GM13976 (cell line): ENCODE measurements at regions not wholly inside any gene's neighbourhood (a gene's known extent, or its start where the extent isn't known, plus 50 kb on each side); places are given as distances from the start of the nearest gene placed in this dataset.

Experiments used
- DNase-seq: peaks from one replicate; pipeline ENCODE4 v3.0.0; 2012; ENCODE audit warnings: low spot score
- in situ Hi-C: fragments of 300-500 bp; cut with MboI; formaldehyde crosslinking; loops from one replicate; pipeline ENCODE4 v1.12.0; 2022; ENCODE audit warnings: low sequenced_read_pairs, mixed read lengths, inconsistent platforms; ENCODE audit not compliant: unreplicated experiment
- TF ChIP-seq, protein P1 (sequence below): IDR thresholded peaks from 2 replicates; pipeline ENCODE4 v1.5.1; 2012; ENCODE audit warnings: borderline replicate concordance, mild to moderate bottlenecking; ENCODE audit not compliant: insufficient read depth; ENCODE audit errors: extremely low read depth, missing control alignments, control extremely low read depth

DNA sequence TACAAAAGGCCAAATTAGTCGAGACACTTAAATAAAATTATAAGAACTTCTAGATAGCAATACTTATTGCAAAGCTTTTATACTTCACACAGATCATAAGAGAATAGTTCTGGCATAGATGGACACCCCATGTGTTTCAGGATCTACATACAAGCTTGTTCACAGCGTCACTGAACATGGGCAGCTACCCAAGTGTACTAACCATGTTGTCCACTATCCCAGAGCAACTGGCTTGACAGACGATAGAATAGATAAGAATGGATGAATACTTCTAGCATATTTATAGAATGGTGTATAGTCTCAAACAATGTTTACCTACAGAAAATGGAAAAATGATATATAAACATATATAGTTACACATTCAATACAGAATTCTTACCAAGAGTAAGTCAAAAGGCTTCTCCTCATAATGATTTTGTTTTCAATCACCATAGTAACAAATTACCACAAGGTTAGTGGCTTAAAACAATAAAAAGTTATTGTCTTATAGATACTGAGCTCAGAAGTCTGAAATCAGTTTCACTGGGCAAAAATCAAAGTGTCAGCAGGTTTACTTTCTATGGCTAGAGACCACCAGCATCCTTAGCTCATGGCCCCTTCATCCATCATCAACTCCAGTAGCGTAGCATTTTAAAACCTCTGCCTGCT, 446.7 kb downstream of the DMRTA1 start:
- in situ Hi-C loops = no loop called here
- TF ChIP-seq, protein P1, sequence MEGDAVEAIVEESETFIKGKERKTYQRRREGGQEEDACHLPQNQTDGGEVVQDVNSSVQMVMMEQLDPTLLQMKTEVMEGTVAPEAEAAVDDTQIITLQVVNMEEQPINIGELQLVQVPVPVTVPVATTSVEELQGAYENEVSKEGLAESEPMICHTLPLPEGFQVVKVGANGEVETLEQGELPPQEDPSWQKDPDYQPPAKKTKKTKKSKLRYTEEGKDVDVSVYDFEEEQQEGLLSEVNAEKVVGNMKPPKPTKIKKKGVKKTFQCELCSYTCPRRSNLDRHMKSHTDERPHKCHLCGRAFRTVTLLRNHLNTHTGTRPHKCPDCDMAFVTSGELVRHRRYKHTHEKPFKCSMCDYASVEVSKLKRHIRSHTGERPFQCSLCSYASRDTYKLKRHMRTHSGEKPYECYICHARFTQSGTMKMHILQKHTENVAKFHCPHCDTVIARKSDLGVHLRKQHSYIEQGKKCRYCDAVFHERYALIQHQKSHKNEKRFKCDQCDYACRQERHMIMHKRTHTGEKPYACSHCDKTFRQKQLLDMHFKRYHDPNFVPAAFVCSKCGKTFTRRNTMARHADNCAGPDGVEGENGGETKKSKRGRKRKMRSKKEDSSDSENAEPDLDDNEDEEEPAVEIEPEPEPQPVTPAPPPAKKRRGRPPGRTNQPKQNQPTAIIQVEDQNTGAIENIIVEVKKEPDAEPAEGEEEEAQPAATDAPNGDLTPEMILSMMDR = no peak

DNA sequence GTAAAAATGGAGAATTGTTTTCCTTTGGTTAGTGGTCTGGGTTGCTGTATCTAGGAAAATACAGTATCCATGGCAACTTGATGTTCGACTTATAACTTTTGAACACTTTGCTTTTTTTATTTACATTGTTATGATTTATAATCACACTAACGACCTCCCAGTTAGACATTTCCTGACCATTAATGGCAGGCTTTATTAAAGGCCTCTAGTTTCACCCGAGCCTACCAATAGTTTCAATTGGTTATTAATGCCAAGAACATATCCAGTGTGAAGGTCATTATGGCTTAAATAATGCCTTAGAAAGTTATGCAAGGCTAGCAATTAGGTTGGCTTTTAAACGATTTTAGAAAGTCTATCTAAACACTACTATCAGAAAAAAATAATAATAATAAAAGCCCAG, 452.0 kb downstream of the DMRTA1 start:
- no peak for DNase-seq
- in situ Hi-C loops = no loop called here
- TF ChIP-seq, protein P1 = no peak

More for the DNA sequence above, 446.7 kb downstream of the DMRTA1 start:
- DNase-seq = no peak

DNA sequence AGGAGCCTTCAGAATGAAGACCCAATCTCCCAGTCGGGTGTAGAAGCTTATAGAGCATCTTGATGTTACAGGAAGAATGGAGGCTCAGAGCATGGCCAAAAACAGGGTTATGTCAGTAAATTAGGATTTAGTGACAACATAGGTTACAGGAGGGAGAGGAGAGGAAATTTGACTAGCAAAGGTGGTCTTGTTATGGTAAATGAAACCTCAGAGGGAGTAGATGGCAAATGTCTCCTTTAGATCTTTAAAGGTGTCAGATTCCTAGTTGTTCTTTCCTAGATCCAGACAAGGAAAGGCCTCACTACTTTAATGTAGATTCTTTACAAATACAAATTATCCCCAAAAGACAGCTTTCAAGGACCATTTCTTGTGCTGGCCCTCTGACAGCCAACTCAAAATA, 465.0 kb downstream of the DMRTA1 start:
- TF ChIP-seq, protein P1 = no peak
- in situ Hi-C loops = no loop called here
- DNase-seq = no peak

DNA sequence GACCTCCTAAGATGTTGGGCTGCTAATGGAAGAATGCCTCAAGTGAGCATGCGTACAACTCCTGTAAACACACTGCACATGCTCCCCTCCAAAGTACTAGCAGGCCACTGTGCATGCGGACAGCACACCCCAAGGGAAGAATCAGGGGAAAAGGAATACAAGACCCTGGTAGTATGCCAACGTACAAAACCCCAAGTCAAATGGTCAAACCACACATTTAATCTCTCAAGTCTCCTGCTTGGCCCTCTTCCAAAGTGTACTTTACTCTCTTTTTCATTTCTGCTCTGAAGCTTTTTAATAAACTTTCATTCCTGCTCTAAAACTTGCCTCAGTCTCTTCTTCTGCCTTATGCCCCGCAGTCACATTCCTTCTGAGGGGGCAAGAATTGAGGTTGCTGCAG, 466.4 kb downstream of the DMRTA1 start:
- TF ChIP-seq, protein P1 = no peak
- in situ Hi-C loops = no loop called here
- DNase-seq = no peak

DNA sequence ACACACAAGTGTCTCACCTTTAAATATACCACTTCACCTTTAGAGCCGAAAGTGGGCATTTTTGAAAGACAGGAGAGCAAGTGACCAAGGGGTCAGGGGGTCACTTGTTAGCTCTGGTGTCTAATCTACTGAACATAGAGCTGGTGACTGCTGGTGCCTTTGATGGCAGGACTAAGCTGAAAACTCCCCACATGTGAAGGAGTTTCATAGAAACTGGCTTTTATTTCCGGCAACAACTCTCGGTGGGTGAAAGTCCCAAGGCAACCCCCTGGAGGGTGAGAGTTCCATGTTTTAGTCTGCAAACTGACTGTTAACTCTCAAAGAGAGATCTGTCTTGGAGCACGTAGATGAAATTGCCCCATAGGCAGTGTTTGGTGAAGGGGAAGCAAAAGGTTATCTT, 466.9 kb downstream of the DMRTA1 start:
- in situ Hi-C loops = no loop called here
- DNase-seq = no peak
- TF ChIP-seq, protein P1 = no peak

DNA sequence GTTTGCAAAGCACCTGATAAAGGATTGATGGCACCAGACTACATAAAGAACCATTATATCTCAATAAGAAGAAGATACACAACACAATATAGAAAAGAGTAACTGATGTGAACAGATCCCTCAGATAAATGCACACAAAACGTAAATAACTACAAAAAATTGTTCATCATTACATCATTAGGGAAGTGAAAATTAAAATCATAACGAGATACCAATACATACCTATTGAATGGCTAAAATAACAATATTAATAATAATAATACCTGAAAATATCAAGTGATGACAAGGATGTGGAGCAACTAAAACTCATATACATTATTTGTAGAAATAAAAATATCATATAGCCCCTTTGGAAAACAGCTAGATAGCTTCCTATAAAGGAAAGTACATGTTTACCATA, 469.5 kb downstream of the DMRTA1 start:
- TF ChIP-seq, protein P1 = no peak
- no peak for DNase-seq
- in situ Hi-C loops = no loop called here
